B cell (primary cell): ENCODE measurements at regions not wholly inside any gene's neighbourhood (a gene's known extent, or its start where the extent isn't known, plus 50 kb on each side); places are given as distances from the start of the nearest gene placed in this dataset.

ENCODE experiments used
- ATAC-seq: fragments of 200-7000 bp; cut with Tn5 transposase; one replicate; pipeline ENCODE4 v1.10.0; 2021; ENCODE audit warnings: low read depth, mild to moderate bottlenecking, moderate number of reproducible peaks, moderate library complexity
- CTCF ChIA-PET: fragments of 350-600 bp; sonication (Branson Sonifier 250); formaldehyde crosslinking; loops from one replicate; lab custom pipeline; 2021; ENCODE audit warnings: antibody characterized with exemption, inconsistent platforms; lab: Charles Lee
- POLR2A ChIA-PET: fragments of 350-600 bp; sonication (Branson Sonifier 250); formaldehyde crosslinking; loops from one replicate; lab custom pipeline; 2021; ENCODE audit warnings: antibody characterized with exemption; lab: Charles Lee
- DNase-seq: peaks from one replicate; pipeline ENCODE4 v3.0.0; 2013
- H2AFZ ChIP-seq: 2 replicates; pipeline ENCODE4 v1.6.1; 2012; ENCODE audit warnings: mild to moderate bottlenecking, low read depth, low read length; ENCODE audit not compliant: insufficient read depth, poor library complexity, severe bottlenecking
- H3K27ac ChIP-seq, 2 donors: 1 replicate in 1 of 2; 2 replicates in 1 of 2; pipeline ENCODE4 v1.5.1; 2012 to 2013; ENCODE audit warnings: low read length in 2 of 2, mild to moderate bottlenecking in 2 of 2, moderate library complexity in 1 of 2
- H3K27me3 ChIP-seq, 4 experiments: fragments of 200-600 bp in 1 of 4; sonication (generic) in 1 of 4; replicated peaks in 1 of 4; 1 replicate in 2 of 4; 2 replicates in 2 of 4; pipeline versions ENCODE4 v1.6.1 to v1.7.0; 2013 to 2016; ENCODE audit warnings: low read length in 3 of 4, mild to moderate bottlenecking in 2 of 4, mixed read lengths in 1 of 4, moderate library complexity in 1 of 4; ENCODE audit not compliant: insufficient read depth in 4 of 4, control insufficient read depth in 3 of 4; ENCODE audit errors: control extremely low read depth in 1 of 4
- H3K36me3 ChIP-seq, 2 experiments: replicated peaks in 1 of 2; 1 replicate in 1 of 2; 2 replicates in 1 of 2; pipeline versions ENCODE4 v1.6.1 to v1.7.1; 2013; ENCODE audit warnings: low read length in 1 of 2; ENCODE audit not compliant: insufficient read depth in 2 of 2, control insufficient read depth in 1 of 2; ENCODE audit errors: control extremely low read depth in 1 of 2, extremely low read depth in 1 of 2
- H3K4me1 ChIP-seq, 2 donors: fragments of 200-600 bp in 1 of 2; sonication (generic) in 1 of 2; 1 replicate in 1 of 2; 2 replicates in 1 of 2; pipeline versions ENCODE4 v1.5.1 to v1.6.1; 2013 to 2017; ENCODE audit warnings: low read length in 2 of 2; ENCODE audit not compliant: control insufficient read depth in 2 of 2, insufficient read depth in 2 of 2
- H3K4me2 ChIP-seq: replicated peaks from 2 replicates; pipeline ENCODE3; 2012; ENCODE audit warnings: mild to moderate bottlenecking, low read depth, low read length; ENCODE audit not compliant: poor library complexity, severe bottlenecking
- H3K4me3 ChIP-seq, 5 experiments: fragments of 200-600 bp in 1 of 5; sonication (generic) in 1 of 5; 1 replicate in 3 of 5; 2 replicates in 2 of 5; pipeline versions ENCODE4 v1.5.1 to v1.7.0; 2011 to 2016; ENCODE audit warnings: low read length in 4 of 5, mild to moderate bottlenecking in 4 of 5, low read depth in 2 of 5, control low read depth in 1 of 5, moderate library complexity in 1 of 5; ENCODE audit not compliant: insufficient read depth in 1 of 5; ENCODE audit errors: control extremely low read depth in 1 of 5, extremely low read depth in 1 of 5
- H3K79me2 ChIP-seq: fragments of 200-600 bp; sonication (generic); one replicate; pipeline ENCODE4 v1.6.0; 2016; ENCODE audit warnings: low read length; ENCODE audit not compliant: control insufficient read depth, insufficient read depth
- H3K9ac ChIP-seq: fragments of 200-600 bp; sonication (generic); 2 replicates; pipeline ENCODE4 v1.6.1; 2017; ENCODE audit warnings: mild to moderate bottlenecking, low read length, moderate library complexity
- H3K9me3 ChIP-seq, 3 donors: one replicate each; pipeline versions ENCODE4 v1.6.1 to v1.7.1; 2013; ENCODE audit warnings: low read length in 2 of 3; ENCODE audit not compliant: control insufficient read depth in 2 of 3, insufficient read depth in 1 of 3; ENCODE audit errors: control extremely low read depth in 1 of 3
- H4K20me1 ChIP-seq: 2 replicates; pipeline ENCODE4 v1.6.0; 2012; ENCODE audit warnings: mild to moderate bottlenecking, low read length; ENCODE audit not compliant: insufficient read depth, control insufficient read depth, poor library complexity, severe bottlenecking
- H3K27ac Mint-ChIP-seq: one replicate; pipeline ENCODE4 v1.8.0; 2021; ENCODE audit warnings: mixed read lengths
- H3K27me3 Mint-ChIP-seq: one replicate; pipeline ENCODE4 v1.8.0; 2021; ENCODE audit warnings: mixed read lengths
- H3K4me1 Mint-ChIP-seq: one replicate; pipeline ENCODE4 v1.8.0; 2021; ENCODE audit warnings: mixed read lengths
- H3K4me3 Mint-ChIP-seq: one replicate; pipeline ENCODE4 v1.8.0; 2021; ENCODE audit warnings: mixed read lengths
- H3K9me3 Mint-ChIP-seq: one replicate; pipeline ENCODE4 v1.8.0; 2022; ENCODE audit warnings: mixed read lengths; ENCODE audit not compliant: insufficient read depth
- CTCF ChIP-seq: fragments of 200-600 bp; IDR thresholded peaks from one replicate; pipeline ENCODE4 v1.8.0; 2022; ENCODE audit warnings: antibody characterized with exemption, mild to moderate bottlenecking
- EZH2 ChIP-seq: IDR thresholded peaks from 2 replicates; pipeline ENCODE4 v1.6.1; 2012; ENCODE audit warnings: borderline replicate concordance, low read depth, mild to moderate bottlenecking, moderate library complexity, low read length; ENCODE audit not compliant: insufficient read depth, poor library complexity, severe bottlenecking
- WGBS: methylation state at CpG from one replicate; pipeline ENCODE4 v1.1.5; 2013; ENCODE audit warnings: missing lambda C conversion rate; ENCODE audit not compliant: insufficient coverage; 5-methylcytosine and 5-hydroxymethylcytosine counted together
- intact Hi-C: fragments of 100-400 bp; cut with micrococcal nuclease; formaldehyde crosslinking; loops from one replicate; pipeline ENCODE4 v1.10.0; 2022

- ATAC-seq = no peak
- no peak overlapping the region for H3K4me3 ChIP-seq
- Mint-ChIP-seq H3K4me3 (no peak overlapping the region), H3K4me1 (no peaks in the 10 kb centered on the region), H3K27ac (no peak overlapping the region), H3K27me3 (peaks cover 16% of the 10 kb centered on the region), H3K9me3 (no peaks in the 10 kb centered on the region)
- ChIA-PET CTCF (no interaction called here), POLR2A (no interaction called here)
- WGBS = 67% methylated on average over 3 of the region's 9 CpGs
- no peak overlapping the region for H3K9ac ChIP-seq
- no peaks in the 10 kb centered on the region for H3K27me3 ChIP-seq
- TF ChIP-seq CTCF = no peak
- TF ChIP-seq EZH2 = no peak
- no peaks in the 10 kb centered on the region for H3K79me2 ChIP-seq
- H3K9me3 ChIP-seq = no peaks in the 10 kb centered on the region
- H3K4me1 ChIP-seq = no peaks in the 10 kb centered on the region
- no peak overlapping the region for H3K4me2 ChIP-seq
- H2AFZ ChIP-seq = no peak overlapping the region
- H3K27ac ChIP-seq = no peak overlapping the region
- H4K20me1 ChIP-seq = no peaks in the 10 kb centered on the region
- DNase-seq = no peak
- no peaks in the 10 kb centered on the region for H3K36me3 ChIP-seq
- intact Hi-C loops = no loop called here
Measured at GRCh38 chr15:61459785-61460707, 230.9 kb upstream of the RORA start.

- H3K4me1 ChIP-seq = no peaks in the 10 kb centered on the region
Measured at GRCh38 chr15:61457050-61457733, 228.1 kb upstream of the RORA start.

More at GRCh38 chr15:61457050-61457733, 228.1 kb upstream of the RORA start:
- no peaks in the 10 kb centered on the region for H3K36me3 ChIP-seq
- H3K27ac ChIP-seq = no peak overlapping the region
- H2AFZ ChIP-seq = no peak overlapping the region
- no peak overlapping the region for H3K4me3 Mint-ChIP-seq
- no peak overlapping the region for H3K9ac ChIP-seq
- no peaks in the 10 kb centered on the region for H3K79me2 ChIP-seq
- no peaks in the 10 kb centered on the region for H4K20me1 ChIP-seq
- no peak overlapping the region for H3K27ac Mint-ChIP-seq
- H3K4me1 Mint-ChIP-seq = no peaks in the 10 kb centered on the region
- H3K9me3 ChIP-seq = no peaks in the 10 kb centered on the region
- no peak overlapping the region for H3K4me2 ChIP-seq
- peaks cover 15% of the 10 kb centered on the region for H3K27me3 Mint-ChIP-seq
- POLR2A ChIA-PET = no interaction called here
- H3K4me3 ChIP-seq = no peak overlapping the region
- peaks cover 5% of the 10 kb centered on the region for H3K9me3 Mint-ChIP-seq
- TF ChIP-seq CTCF (no peak), EZH2 (no peak)
- ATAC-seq (no peak), DNase-seq (no peak)
- intact Hi-C loops = no loop called here
- WGBS = 100% methylated on average over 1 of the region's 4 CpGs
- H3K27me3 ChIP-seq = no peaks in the 10 kb centered on the region
- CTCF ChIA-PET = no interaction called here
